LNCAP (cell line): ENCODE measurements at regions not wholly inside any gene's neighbourhood (a gene's known extent, or its start where the extent isn't known, plus 50 kb on each side); places are given as distances from the start of the nearest gene placed in this dataset.

Source experiments
- TF ChIP-seq, protein P1 (sequence below): fragments of 450-650 bp; IDR thresholded peaks from 2 replicates; pipeline ENCODE4 v1.5.1; 2017; ENCODE audit warnings: mild to moderate bottlenecking

- TF ChIP-seq, protein P1, sequence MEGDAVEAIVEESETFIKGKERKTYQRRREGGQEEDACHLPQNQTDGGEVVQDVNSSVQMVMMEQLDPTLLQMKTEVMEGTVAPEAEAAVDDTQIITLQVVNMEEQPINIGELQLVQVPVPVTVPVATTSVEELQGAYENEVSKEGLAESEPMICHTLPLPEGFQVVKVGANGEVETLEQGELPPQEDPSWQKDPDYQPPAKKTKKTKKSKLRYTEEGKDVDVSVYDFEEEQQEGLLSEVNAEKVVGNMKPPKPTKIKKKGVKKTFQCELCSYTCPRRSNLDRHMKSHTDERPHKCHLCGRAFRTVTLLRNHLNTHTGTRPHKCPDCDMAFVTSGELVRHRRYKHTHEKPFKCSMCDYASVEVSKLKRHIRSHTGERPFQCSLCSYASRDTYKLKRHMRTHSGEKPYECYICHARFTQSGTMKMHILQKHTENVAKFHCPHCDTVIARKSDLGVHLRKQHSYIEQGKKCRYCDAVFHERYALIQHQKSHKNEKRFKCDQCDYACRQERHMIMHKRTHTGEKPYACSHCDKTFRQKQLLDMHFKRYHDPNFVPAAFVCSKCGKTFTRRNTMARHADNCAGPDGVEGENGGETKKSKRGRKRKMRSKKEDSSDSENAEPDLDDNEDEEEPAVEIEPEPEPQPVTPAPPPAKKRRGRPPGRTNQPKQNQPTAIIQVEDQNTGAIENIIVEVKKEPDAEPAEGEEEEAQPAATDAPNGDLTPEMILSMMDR = peak; percentile 81
Measured at GRCh38 chr17:56715613-56716357, 117.9 kb downstream of the C17orf67 start.

DNA sequence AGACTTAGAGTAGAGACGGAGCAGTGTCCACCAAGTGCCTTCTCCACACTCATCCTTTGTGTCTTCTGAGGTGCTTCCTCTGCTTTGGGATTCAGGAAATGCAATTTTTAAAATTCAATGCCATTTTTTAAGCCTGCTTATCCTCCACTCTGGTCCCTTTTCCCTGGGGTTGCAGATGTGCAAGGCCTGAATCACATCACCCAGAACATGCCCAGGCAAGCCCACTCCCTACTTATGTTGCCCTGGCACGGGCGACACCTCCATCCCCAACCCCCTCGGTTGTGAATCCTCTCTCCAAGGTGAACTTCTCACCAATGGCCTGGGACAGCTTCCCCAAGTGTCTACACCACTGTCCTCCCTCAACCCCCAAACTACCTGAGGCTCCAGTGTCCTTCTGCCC is 116.2 kb downstream of the C17orf67 start:
- TF ChIP-seq, protein P1 = no peak

GRCh38 chr17:56718515-56718914 is 115.2 kb downstream of the C17orf67 start:
- TF ChIP-seq, protein P1 = no peak

GRCh38 chr17:56723421-56723820 is 110.3 kb downstream of the C17orf67 start:
- TF ChIP-seq, protein P1 = no peak

DNA sequence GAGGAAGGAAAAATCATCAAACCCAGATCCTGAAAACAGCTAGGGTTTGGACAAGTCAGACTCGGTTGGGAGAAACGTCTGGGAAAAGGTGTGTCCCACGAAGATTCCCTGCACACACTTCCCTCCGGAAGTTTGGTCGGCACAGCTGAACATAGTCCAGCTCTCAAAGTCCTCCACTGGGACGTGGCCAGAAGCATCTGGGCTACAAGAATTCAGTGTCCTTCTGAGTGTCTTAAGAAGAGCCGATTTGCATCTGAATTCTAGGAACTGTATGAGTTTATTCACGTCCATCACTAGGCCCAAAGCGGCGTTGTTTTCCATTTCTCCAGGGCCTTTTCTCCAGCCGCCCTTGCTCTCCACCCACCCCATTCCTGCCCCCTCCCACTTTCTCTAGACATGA is 109.1 kb downstream of the C17orf67 start:
- TF ChIP-seq, protein P1 = no peak

GRCh38 chr17:56725144-56725543 is 108.6 kb downstream of the C17orf67 start:
- TF ChIP-seq, protein P1 = no peak

DNA sequence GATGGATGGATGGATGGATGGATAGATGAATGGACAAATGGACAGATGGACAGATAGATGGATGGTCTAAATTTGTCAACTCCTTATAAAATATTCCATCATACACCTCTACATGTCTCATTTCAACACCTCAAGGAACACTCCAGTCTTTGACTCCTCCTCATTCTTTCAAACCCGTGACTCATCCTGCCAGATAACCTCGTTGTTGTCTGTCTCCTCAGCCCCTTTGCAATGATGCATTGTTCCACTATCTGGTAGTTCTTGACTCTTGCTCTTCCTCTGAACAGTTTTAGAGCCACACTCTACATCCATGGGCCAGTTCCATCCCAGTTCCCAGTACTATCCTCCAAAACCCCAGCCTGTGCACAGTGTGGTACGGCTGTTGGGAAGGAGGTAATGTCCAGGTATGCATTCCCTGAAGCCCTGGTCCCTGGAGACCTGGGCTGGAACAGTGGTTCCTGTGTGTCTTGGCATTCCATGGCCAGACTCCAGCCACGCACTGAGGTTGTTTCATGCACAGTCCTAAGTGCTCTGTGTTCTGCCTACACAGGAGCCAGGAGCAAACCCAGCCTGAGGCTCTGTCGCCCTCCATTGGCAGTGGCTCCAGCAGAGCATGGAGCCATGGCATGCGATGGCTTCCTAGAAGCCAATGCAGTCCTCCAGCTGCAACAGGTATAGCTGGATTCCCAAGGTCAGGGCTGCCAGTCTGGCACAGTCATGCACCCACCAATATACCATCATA is 105.7 kb downstream of the C17orf67 start:
- TF ChIP-seq, protein P1 = no peak
